Neural progenitor cell (in vitro differentiated cells): ENCODE measurements at regions not wholly inside any gene's neighbourhood (a gene's known extent, or its start where the extent isn't known, plus 50 kb on each side); places are given as distances from the start of the nearest gene placed in this dataset.
"Not testable (repeated sequence)": the region's sequence is repeated elsewhere in the genome, so short reads cannot be mapped to it uniquely, and the experiment has no call there.

Experiments
- CTCF ChIP-seq: fragments of 200-600 bp; sonication (generic); IDR thresholded peaks from 2 replicates; pipeline ENCODE4 v1.5.1; 2017; ENCODE audit warnings: antibody characterized with exemption, mild to moderate bottlenecking
- EZH2 ChIP-seq: fragments of 200-600 bp; sonication (generic); IDR thresholded peaks from 2 replicates; pipeline ENCODE4 v1.6.1; 2017; ENCODE audit warnings: antibody characterized with exemption, mild to moderate bottlenecking, moderate library complexity

- TF ChIP-seq CTCF, EZH2: not testable (repeated sequence)
Observed at GRCh38 chr3:91442483-91442882, 2335.1 kb downstream of the EPHA3 start.
